ENCODE measurements at regions not wholly inside any gene's neighbourhood (a gene's known extent, or its start where the extent isn't known, plus 50 kb on each side); places are given as distances from the start of the nearest gene placed in this dataset.

- no peak for TF ChIP-seq SP4 (IDR thresholded peaks at IDR 0.05; ENCODE audit: low read length)
- no peak for TF ChIP-seq TAF1 (IDR thresholded peaks at IDR 0.05; ENCODE audit: low read depth, low read length)
- TF ChIP-seq ATF2 (IDR thresholded peaks at IDR 0.05; ENCODE audit: low read length): no peak
- no peak for TF ChIP-seq RNF2 (IDR thresholded peaks at IDR 0.05; ENCODE audit: borderline replicate concordance, low read depth, low read length, missing control alignments, poor library complexity, severe bottlenecking)
- no peak for TF ChIP-seq NRF1 (IDR thresholded peaks at IDR 0.05; ENCODE audit: low read depth, low read length)
- no peak for TF ChIP-seq BCL11A (IDR thresholded peaks at IDR 0.05; ENCODE audit: low read depth in 2 of 2, low read length in 2 of 2)
- H3K79me2 ChIP-seq (ENCODE audit: control insufficient read depth in 1 of 2, insufficient read depth in 2 of 2, low read length in 2 of 2): no peaks in the 10 kb centered on the region
- no peak for DNase-seq (ENCODE audit: low read depth in 1 of 2, low spot score in 2 of 2)
- no peaks in the 10 kb centered on the region for H3K79me1 ChIP-seq (ENCODE audit: low read depth, low read length)
- H3K14ac ChIP-seq (ENCODE audit: insufficient read length): no peak overlapping the region
- H2BK12ac ChIP-seq (ENCODE audit: low read depth, low read length): no peak overlapping the region
- no peak overlapping the region for H2BK5ac ChIP-seq (ENCODE audit: low read depth, low read length)
- no peaks in the 10 kb centered on the region for H3K23me2 ChIP-seq (ENCODE audit: low read depth, low read length)
- ChIA-PET CTCF (ENCODE audit: partially characterized antibody) (no interaction called here), POLR2A (ENCODE audit: partially characterized antibody) (no interaction called here)
- no peak overlapping the region for H3K18ac ChIP-seq (ENCODE audit: extremely low read depth, low read length)
- H2BK15ac ChIP-seq (ENCODE audit: low read length): no peak overlapping the region
- H4K91ac ChIP-seq (replicated peaks; ENCODE audit: insufficient read length, low read length): no peak overlapping the region
- no peak overlapping the region for H4K5ac ChIP-seq (ENCODE audit: insufficient read length, low read depth, low read length)
- H3K27ac ChIP-seq (ENCODE audit: low read depth, low read length): no peak overlapping the region
- no peak overlapping the region for H2BK20ac ChIP-seq (ENCODE audit: low read length)
- no peak overlapping the region for H3K4ac ChIP-seq (replicated peaks; ENCODE audit: insufficient read length, low read depth, low read length)
- no peaks in the 10 kb centered on the region for H4K20me1 ChIP-seq (replicated peaks in 1 of 2; ENCODE audit: control insufficient read depth in 1 of 2, insufficient read depth in 2 of 2, low read length in 2 of 2)
- H4K8ac ChIP-seq (ENCODE audit: extremely low read depth, insufficient read depth, low read length): no peak overlapping the region
- peak overlapping the region; percentile 96 for H2AFZ ChIP-seq (ENCODE audit: low read length)
- no peak for FAIRE-seq
- H3K36me3 ChIP-seq (ENCODE audit: control insufficient read depth in 2 of 4, insufficient read depth in 4 of 4, low read length in 3 of 4): no peaks in the 10 kb centered on the region
- no peaks in the 10 kb centered on the region for H3K9me3 ChIP-seq (ENCODE audit: insufficient read depth in 2 of 2, low read depth in 1 of 2, low read length in 1 of 2)
- no peak overlapping the region for H3K9ac ChIP-seq (replicated peaks in 1 of 4; ENCODE audit: extremely low read depth in 1 of 4, low read depth in 3 of 4, low read length in 3 of 4)
- H3K4me2 ChIP-seq (ENCODE audit: insufficient read depth in 1 of 2, low read depth in 2 of 2, low read length in 2 of 2): no peak overlapping the region
- WGBS, 2 experiments (ENCODE audit: extremely low coverage in 1 of 2, insufficient coverage in 1 of 2, insufficient read length in 1 of 2, insufficient replicate concordance in 2 of 2, low coverage in 1 of 2, low lambda C conversion rate in 2 of 2, missing lambda C conversion rate in 1 of 2): 88% methylated on average over 3 of the region's 3 CpGs; no CpG with 5 or more reads in 1 of the 2 experiments
- no peak overlapping the region for H3K23ac ChIP-seq (ENCODE audit: insufficient read length)
- no peaks in the 10 kb centered on the region for H3K27me3 ChIP-seq (replicated peaks in 1 of 4; ENCODE audit: control insufficient read depth in 3 of 4, extremely low read depth in 1 of 4, insufficient read depth in 3 of 4, low read length in 3 of 4)
- H2BK120ac ChIP-seq (replicated peaks; ENCODE audit: low read depth, low read length): no peak overlapping the region
- no peak overlapping the region for H3K56ac ChIP-seq (replicated peaks; ENCODE audit: insufficient read length, low read depth, low read length)
- no peaks in the 10 kb centered on the region for H3K4me1 ChIP-seq (replicated peaks in 1 of 4; ENCODE audit: control insufficient read depth in 3 of 4, insufficient read depth in 4 of 4, low read length in 3 of 4)
- H2AK5ac ChIP-seq (ENCODE audit: low read depth, low read length): no peak overlapping the region
- H3K4me3 ChIP-seq (ENCODE audit: extremely low read depth in 1 of 4, insufficient read depth in 2 of 4, low read depth in 3 of 4, low read length in 4 of 4): no peak overlapping the region
Observed at GRCh38 chr4:160928482-160928881, 1235.3 kb downstream of the FSTL5 start.

Data from H1 (cell line).